KMS-11 (cell line): ENCODE measurements at regions not wholly inside any gene's neighbourhood (a gene's known extent, or its start where the extent isn't known, plus 50 kb on each side); places are given as distances from the start of the nearest gene placed in this dataset.

Source experiments
- H2AFZ ChIP-seq: fragments of 200-600 bp; sonication (generic); 2 replicates; pipeline ENCODE4 v1.6.1; 2016; ENCODE audit warnings: antibody characterized with exemption, mixed run types, low read depth
- H3K27ac ChIP-seq: fragments of 200-600 bp; sonication (generic); 2 replicates; pipeline ENCODE4 v1.6.1; 2016; ENCODE audit warnings: mild to moderate bottlenecking, mixed run types
- H3K27me3 ChIP-seq: fragments of 200-600 bp; sonication (generic); 2 replicates; pipeline ENCODE4 v1.6.1; 2017; ENCODE audit warnings: mild to moderate bottlenecking, low read depth, mixed run types, moderate library complexity; ENCODE audit not compliant: insufficient read depth
- H3K36me3 ChIP-seq: fragments of 200-600 bp; sonication (generic); 2 replicates; pipeline ENCODE4 v1.6.1; 2017; ENCODE audit warnings: mild to moderate bottlenecking, mixed run types; ENCODE audit not compliant: insufficient read depth
- H3K4me1 ChIP-seq: fragments of 200-600 bp; sonication (generic); 2 replicates; pipeline ENCODE4 v1.6.1; 2016; ENCODE audit warnings: mild to moderate bottlenecking, low read depth, mixed run types; ENCODE audit not compliant: poor library complexity, severe bottlenecking
- H3K4me2 ChIP-seq: fragments of 200-600 bp; sonication (generic); 2 replicates; pipeline ENCODE4 v1.7.0; 2016; ENCODE audit warnings: mild to moderate bottlenecking, mixed run types
- H3K4me3 ChIP-seq: fragments of 200-600 bp; sonication (generic); IDR thresholded peaks from 2 replicates; pipeline ENCODE4 v1.6.1; 2017; ENCODE audit warnings: low read depth, low read length, mixed read lengths; ENCODE audit not compliant: insufficient read depth
- H3K79me2 ChIP-seq: fragments of 200-600 bp; sonication (generic); 2 replicates; pipeline ENCODE4 v1.6.1; 2016; ENCODE audit warnings: low read depth, mixed run types; ENCODE audit not compliant: insufficient read depth
- H3K9ac ChIP-seq: fragments of 200-600 bp; sonication (generic); 2 replicates; pipeline ENCODE4 v1.6.1; 2016; ENCODE audit warnings: mild to moderate bottlenecking, mixed run types
- H4K20me1 ChIP-seq: fragments of 200-600 bp; sonication (generic); 2 replicates; pipeline ENCODE4 v1.6.1; 2016; ENCODE audit warnings: mild to moderate bottlenecking, mixed run types; ENCODE audit not compliant: insufficient read depth
- CTCF ChIP-seq: fragments of 200-600 bp; sonication (generic); conservative IDR thresholded peaks from 2 replicates; pipeline ENCODE4 v1.6.1; 2017; ENCODE audit warnings: low read depth, mild to moderate bottlenecking, antibody characterized with exemption, low read length, moderate library complexity, mixed read lengths

- Histone ChIP-seq H3K4me2 (peak overlapping the region; percentile 50), H4K20me1 (no peaks in the 10 kb centered on the region), H3K9ac (no peak overlapping the region), H2AFZ (no peak overlapping the region), H3K79me2 (no peaks in the 10 kb centered on the region), H3K4me1 (peaks cover 52% of the 10 kb centered on the region), H3K27ac (no peak overlapping the region), H3K36me3 (no peaks in the 10 kb centered on the region), H3K4me3 (no peak overlapping the region), H3K27me3 (no peaks in the 10 kb centered on the region)
- TF ChIP-seq CTCF, result no peak
These were observed 101.9 kb upstream of the SLC44A1 start for GRCh38 chr9:105142406-105143135.

DNA sequence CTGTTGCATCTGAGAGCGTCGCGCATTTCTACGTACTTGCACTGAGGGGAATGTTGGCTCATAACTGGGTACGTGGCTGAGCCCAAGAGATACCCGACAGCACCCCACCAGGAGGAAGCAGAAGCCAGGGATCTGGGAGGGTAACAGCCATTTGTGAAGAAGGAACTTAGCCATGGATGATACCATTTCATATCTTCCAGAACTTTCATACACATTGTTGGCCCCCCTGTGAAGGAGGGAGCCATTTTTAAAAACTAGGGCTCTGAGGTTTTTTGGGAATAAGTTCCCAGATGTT is 101.4 kb upstream of the SLC44A1 start:
- no peaks in the 10 kb centered on the region for H3K79me2 ChIP-seq
- no peak overlapping the region for H3K4me3 ChIP-seq
- no peak overlapping the region for H3K27ac ChIP-seq
- H3K4me1 ChIP-seq, result peaks cover 47% of the 10 kb centered on the region
- no peak overlapping the region for H2AFZ ChIP-seq
- TF ChIP-seq CTCF, result no peak
- no peaks in the 10 kb centered on the region for H3K36me3 ChIP-seq
- no peak overlapping the region for H3K9ac ChIP-seq
- H3K4me2 ChIP-seq, result no peak overlapping the region
- H3K27me3 ChIP-seq, result no peaks in the 10 kb centered on the region
- no peaks in the 10 kb centered on the region for H4K20me1 ChIP-seq

DNA sequence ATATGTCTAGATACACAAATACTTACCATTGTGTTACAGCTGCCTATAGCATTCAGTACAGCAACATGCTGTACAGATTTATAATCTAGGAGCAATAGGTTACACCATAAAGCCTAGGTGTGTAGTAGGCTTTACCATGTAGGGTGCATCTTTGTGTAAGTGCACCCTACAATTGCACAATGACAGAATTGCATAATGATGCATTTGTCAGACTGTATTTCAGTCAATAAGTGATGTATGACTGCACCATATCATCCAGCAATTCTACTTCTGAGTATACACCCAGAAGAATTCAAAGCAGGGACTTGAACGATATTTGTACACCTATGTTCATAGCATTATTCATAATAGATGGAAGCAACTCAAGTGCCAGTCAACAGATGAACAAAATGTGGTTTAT is 100.4 kb upstream of the SLC44A1 start:
- no peaks in the 10 kb centered on the region for H4K20me1 ChIP-seq
- H3K9ac ChIP-seq, result no peak overlapping the region
- no peaks in the 10 kb centered on the region for H3K79me2 ChIP-seq
- no peak overlapping the region for H3K4me3 ChIP-seq
- no peaks in the 10 kb centered on the region for H3K36me3 ChIP-seq
- H3K27me3 ChIP-seq, result no peaks in the 10 kb centered on the region
- H2AFZ ChIP-seq, result no peak overlapping the region
- peaks cover 37% of the 10 kb centered on the region for H3K4me1 ChIP-seq
- no peak overlapping the region for H3K27ac ChIP-seq
- H3K4me2 ChIP-seq, result no peak overlapping the region
- no peak for TF ChIP-seq CTCF

DNA sequence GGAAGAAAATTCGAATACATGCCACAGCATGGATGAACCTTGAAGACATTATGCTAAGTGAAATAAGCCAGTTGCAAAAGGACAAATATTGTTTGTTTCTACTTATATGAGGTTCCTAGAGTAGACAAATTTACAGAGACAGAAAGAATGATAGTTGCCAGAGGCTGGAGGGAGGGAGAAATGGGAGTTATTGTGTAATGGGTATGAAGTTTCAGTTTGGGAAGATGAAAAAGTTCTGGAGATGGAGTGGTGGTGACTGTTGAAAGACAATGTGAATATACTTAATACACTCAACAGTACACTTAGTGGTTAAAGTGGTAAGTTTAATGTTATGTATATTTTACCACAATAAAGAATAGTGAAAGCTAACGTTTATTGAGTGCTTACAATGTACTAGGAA is 99.6 kb upstream of the SLC44A1 start:
- TF ChIP-seq CTCF, result no peak
- H3K27ac ChIP-seq, result no peak overlapping the region
- H4K20me1 ChIP-seq, result no peaks in the 10 kb centered on the region
- H3K79me2 ChIP-seq, result no peaks in the 10 kb centered on the region
- H3K27me3 ChIP-seq, result no peaks in the 10 kb centered on the region
- H3K4me3 ChIP-seq, result no peak overlapping the region
- H3K4me2 ChIP-seq, result no peak overlapping the region
- peaks cover 31% of the 10 kb centered on the region for H3K4me1 ChIP-seq
- no peaks in the 10 kb centered on the region for H3K36me3 ChIP-seq
- H3K9ac ChIP-seq, result no peak overlapping the region
- H2AFZ ChIP-seq, result no peak overlapping the region
